ENCODE measurements at regions not wholly inside any gene's neighbourhood (a gene's known extent, or its start where the extent isn't known, plus 50 kb on each side); places are given as distances from the start of the nearest gene placed in this dataset.

GRCh38 chr1:87718241-87718950 lies 389.7 kb downstream of the LMO4 start:
- Histone ChIP-seq H3K9ac (ENCODE audit: low read depth, low read length) (no peak overlapping the region), H3K4me1 (ENCODE audit: control insufficient read depth, insufficient read depth, low read length) (peaks cover 1% of the 10 kb centered on the region), H3K4me3 (ENCODE audit: low read depth, low read length) (no peak overlapping the region), H3K36me3 (ENCODE audit: control insufficient read depth, insufficient read depth, low read length) (no peaks in the 10 kb centered on the region), H3K27me3 (ENCODE audit: control insufficient read depth, insufficient read depth, low read length) (no peaks in the 10 kb centered on the region), H3K9me3 (ENCODE audit: control insufficient read depth, insufficient read depth, low read length) (no peaks in the 10 kb centered on the region)

GRCh38 chr1:87719658-87720057 lies 391.0 kb downstream of the LMO4 start:
- no peaks in the 10 kb centered on the region for H3K27me3 ChIP-seq (ENCODE audit: control insufficient read depth, insufficient read depth, low read length)

GRCh38 chr1:87720561-87720960 lies 391.9 kb downstream of the LMO4 start:
- no peak overlapping the region for H3K9ac ChIP-seq (ENCODE audit: low read depth, low read length)
- H3K4me1 ChIP-seq (ENCODE audit: control insufficient read depth, insufficient read depth, low read length), result peaks cover 8% of the 10 kb centered on the region
- no peaks in the 10 kb centered on the region for H3K27me3 ChIP-seq (ENCODE audit: control insufficient read depth, insufficient read depth, low read length)
- H3K4me3 ChIP-seq (ENCODE audit: low read depth, low read length), result no peak overlapping the region
- no peaks in the 10 kb centered on the region for H3K9me3 ChIP-seq (ENCODE audit: control insufficient read depth, insufficient read depth, low read length)
- no peaks in the 10 kb centered on the region for H3K36me3 ChIP-seq (ENCODE audit: control insufficient read depth, insufficient read depth, low read length)

More at GRCh38 chr1:87719658-87720057, 391.0 kb downstream of the LMO4 start:
- H3K4me1 ChIP-seq (ENCODE audit: control insufficient read depth, insufficient read depth, low read length), result peaks cover 8% of the 10 kb centered on the region
- H3K9ac ChIP-seq (ENCODE audit: low read depth, low read length), result no peak overlapping the region
- no peaks in the 10 kb centered on the region for H3K36me3 ChIP-seq (ENCODE audit: control insufficient read depth, insufficient read depth, low read length)
- H3K4me3 ChIP-seq (ENCODE audit: low read depth, low read length), result no peak overlapping the region
- H3K9me3 ChIP-seq (ENCODE audit: control insufficient read depth, insufficient read depth, low read length), result no peaks in the 10 kb centered on the region

- Histone ChIP-seq H3K4me1 (ENCODE audit: control insufficient read depth, insufficient read depth, low read length) (peaks cover 8% of the 10 kb centered on the region), H3K4me3 (ENCODE audit: low read depth, low read length) (no peak overlapping the region), H3K36me3 (ENCODE audit: control insufficient read depth, insufficient read depth, low read length) (no peaks in the 10 kb centered on the region), H3K9me3 (ENCODE audit: control insufficient read depth, insufficient read depth, low read length) (no peaks in the 10 kb centered on the region), H3K27me3 (ENCODE audit: control insufficient read depth, insufficient read depth, low read length) (no peaks in the 10 kb centered on the region), H3K9ac (ENCODE audit: low read depth, low read length) (no peak overlapping the region)
Measured at GRCh38 chr1:87723193-87723592, 394.5 kb downstream of the LMO4 start.

DNA sequence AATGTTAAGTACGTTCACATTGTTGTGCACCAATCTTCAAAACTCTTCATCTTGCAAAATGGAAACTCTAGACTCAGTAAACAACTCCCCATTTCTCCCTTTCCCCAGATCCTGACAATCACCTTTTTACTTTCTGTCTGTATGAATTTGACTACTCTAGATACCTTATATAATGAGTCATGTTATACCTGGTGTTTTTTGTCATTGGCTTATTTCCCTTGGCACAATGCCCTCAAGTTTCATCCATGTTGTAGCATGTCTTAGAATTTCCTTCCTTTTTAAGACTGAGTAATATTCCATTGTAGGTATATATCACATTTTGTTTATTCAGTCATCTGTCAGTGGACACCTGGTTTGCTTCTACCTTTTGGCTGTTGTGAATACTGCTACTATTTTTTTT lies 399.5 kb downstream of the LMO4 start:
- H3K4me3 ChIP-seq (ENCODE audit: low read depth, low read length), result no peak overlapping the region
- no peaks in the 10 kb centered on the region for H3K27me3 ChIP-seq (ENCODE audit: control insufficient read depth, insufficient read depth, low read length)
- no peak overlapping the region for H3K9ac ChIP-seq (ENCODE audit: low read depth, low read length)
- H3K36me3 ChIP-seq (ENCODE audit: control insufficient read depth, insufficient read depth, low read length), result no peaks in the 10 kb centered on the region
- peaks cover 8% of the 10 kb centered on the region for H3K4me1 ChIP-seq (ENCODE audit: control insufficient read depth, insufficient read depth, low read length)
- H3K9me3 ChIP-seq (ENCODE audit: control insufficient read depth, insufficient read depth, low read length), result no peaks in the 10 kb centered on the region

DNA sequence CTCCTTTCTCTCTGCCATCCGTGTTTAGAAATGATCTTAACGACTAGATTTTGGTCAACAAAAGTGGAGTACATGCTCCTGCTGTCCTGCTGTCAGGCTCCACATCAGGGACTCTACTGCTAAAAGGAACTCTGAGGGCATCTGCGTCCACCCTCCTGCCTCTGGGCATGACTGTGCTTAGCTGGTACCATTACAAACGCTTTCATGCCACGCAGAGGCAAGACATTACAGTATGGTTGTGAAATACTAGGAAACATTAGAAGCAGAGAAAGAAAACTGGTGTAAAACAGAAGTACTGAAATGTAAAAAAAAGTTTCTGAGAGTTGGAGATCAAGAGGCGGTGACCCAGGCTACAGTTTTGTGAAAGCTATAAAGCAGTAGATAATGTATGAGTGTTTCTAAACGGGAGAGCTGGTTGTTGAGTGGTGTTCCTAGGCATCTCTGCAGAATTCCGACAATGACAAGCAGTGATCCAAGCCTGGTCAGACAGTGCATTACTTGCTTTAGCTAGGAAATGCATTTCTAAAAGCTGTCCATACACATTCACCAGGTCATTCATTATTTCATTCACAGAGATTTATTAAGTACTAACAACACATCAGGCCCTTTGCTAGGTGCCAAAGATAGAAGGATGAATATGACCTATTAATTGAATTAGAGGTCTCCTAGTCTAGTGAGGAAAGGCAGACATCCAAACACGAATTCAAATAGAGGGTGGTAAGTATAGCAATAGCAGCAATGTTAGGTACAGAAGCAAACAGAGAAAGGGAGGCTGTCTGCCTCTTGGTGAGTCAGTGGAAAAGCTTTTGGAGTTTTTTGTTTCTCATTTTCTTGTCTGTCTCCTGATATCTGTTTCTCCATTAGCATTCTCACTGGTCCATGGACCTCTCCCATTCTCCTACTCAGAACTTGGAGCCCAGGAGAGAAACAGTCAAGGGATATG lies 401.9 kb downstream of the LMO4 start:
- H3K9ac ChIP-seq (ENCODE audit: low read depth, low read length), result no peak overlapping the region
- H3K36me3 ChIP-seq (ENCODE audit: control insufficient read depth, insufficient read depth, low read length), result no peaks in the 10 kb centered on the region
- H3K9me3 ChIP-seq (ENCODE audit: control insufficient read depth, insufficient read depth, low read length), result no peaks in the 10 kb centered on the region
- no peak overlapping the region for H3K4me3 ChIP-seq (ENCODE audit: low read depth, low read length)
- no peaks in the 10 kb centered on the region for H3K4me1 ChIP-seq (ENCODE audit: control insufficient read depth, insufficient read depth, low read length)
- no peaks in the 10 kb centered on the region for H3K27me3 ChIP-seq (ENCODE audit: control insufficient read depth, insufficient read depth, low read length)

DNA sequence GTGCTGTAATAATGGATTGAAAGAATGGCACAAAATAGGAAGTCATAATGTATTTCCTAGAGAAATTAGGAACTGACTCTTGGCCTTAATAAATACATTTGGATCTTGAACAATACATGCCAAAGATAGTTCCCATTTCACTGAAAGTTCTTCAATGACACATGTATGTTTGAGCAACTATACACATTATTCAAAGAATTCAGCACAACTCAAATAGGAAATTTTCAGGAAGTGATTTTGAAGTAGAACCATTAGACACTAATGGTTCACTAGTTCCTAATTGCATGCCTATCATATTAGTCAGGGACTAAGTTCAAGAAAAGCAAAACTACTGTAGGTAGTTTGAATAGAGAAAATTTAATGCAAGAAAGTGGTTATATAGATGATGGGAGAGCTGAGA lies 404.7 kb downstream of the LMO4 start:
- H3K36me3 ChIP-seq (ENCODE audit: control insufficient read depth, insufficient read depth, low read length), result no peaks in the 10 kb centered on the region
- H3K9ac ChIP-seq (ENCODE audit: low read depth, low read length), result no peak overlapping the region
- no peaks in the 10 kb centered on the region for H3K27me3 ChIP-seq (ENCODE audit: control insufficient read depth, insufficient read depth, low read length)
- H3K4me3 ChIP-seq (ENCODE audit: low read depth, low read length), result no peak overlapping the region
- H3K4me1 ChIP-seq (ENCODE audit: control insufficient read depth, insufficient read depth, low read length), result no peaks in the 10 kb centered on the region
- H3K9me3 ChIP-seq (ENCODE audit: control insufficient read depth, insufficient read depth, low read length), result no peaks in the 10 kb centered on the region

GRCh38 chr1:87735750-87736149 lies 407.1 kb downstream of the LMO4 start:
- Histone ChIP-seq H3K36me3 (ENCODE audit: control insufficient read depth, insufficient read depth, low read length) (no peaks in the 10 kb centered on the region), H3K9ac (ENCODE audit: low read depth, low read length) (no peak overlapping the region), H3K4me3 (ENCODE audit: low read depth, low read length) (no peak overlapping the region), H3K27me3 (ENCODE audit: control insufficient read depth, insufficient read depth, low read length) (no peaks in the 10 kb centered on the region), H3K9me3 (ENCODE audit: control insufficient read depth, insufficient read depth, low read length) (no peaks in the 10 kb centered on the region), H3K4me1 (ENCODE audit: control insufficient read depth, insufficient read depth, low read length) (no peaks in the 10 kb centered on the region)

DNA sequence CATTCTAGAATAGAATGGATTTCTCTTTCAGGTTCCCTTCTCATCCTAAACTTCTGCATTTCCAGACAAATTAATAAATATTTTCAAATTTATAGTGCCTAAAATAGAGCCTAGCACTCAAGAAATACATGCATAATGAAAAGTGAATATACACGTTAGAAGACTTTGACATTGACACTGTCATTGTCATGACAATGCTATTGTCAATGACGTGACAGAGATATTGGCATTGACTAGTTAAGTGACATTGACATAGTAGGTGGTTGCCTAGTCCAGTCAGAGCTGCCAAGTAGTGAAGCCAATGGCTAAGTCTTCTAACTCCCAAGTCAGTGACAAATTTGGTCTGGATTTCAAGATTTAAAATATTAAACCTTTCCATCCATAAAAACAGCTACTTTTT lies 410.5 kb downstream of the LMO4 start:
- H3K9ac ChIP-seq (ENCODE audit: low read depth, low read length), result no peak overlapping the region
- H3K27me3 ChIP-seq (ENCODE audit: control insufficient read depth, insufficient read depth, low read length), result no peaks in the 10 kb centered on the region
- H3K4me3 ChIP-seq (ENCODE audit: low read depth, low read length), result no peak overlapping the region

DNA sequence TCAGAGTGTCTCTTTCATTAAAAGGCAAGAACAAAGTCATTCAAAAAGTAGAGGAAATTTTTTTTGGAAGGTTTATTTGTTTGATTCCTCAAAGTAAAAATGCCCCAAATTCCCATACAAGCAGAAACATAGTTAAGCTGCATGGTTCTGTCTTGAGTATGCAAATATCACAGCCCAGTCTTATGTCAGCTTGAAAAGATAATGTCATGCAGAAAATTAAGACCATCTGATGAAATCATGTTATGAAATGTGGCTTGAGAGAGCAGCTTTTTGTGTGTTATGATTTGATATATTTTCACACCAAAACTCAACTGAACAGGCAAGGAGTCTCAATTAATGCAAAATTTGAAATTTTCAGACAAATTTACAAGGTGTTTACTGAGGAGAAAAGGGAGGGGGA lies 411.0 kb downstream of the LMO4 start:
- Histone ChIP-seq H3K4me3 (ENCODE audit: low read depth, low read length) (no peak overlapping the region), H3K4me1 (ENCODE audit: control insufficient read depth, insufficient read depth, low read length) (peaks cover 3% of the 10 kb centered on the region), H3K36me3 (ENCODE audit: control insufficient read depth, insufficient read depth, low read length) (no peaks in the 10 kb centered on the region), H3K9me3 (ENCODE audit: control insufficient read depth, insufficient read depth, low read length) (no peaks in the 10 kb centered on the region), H3K9ac (ENCODE audit: low read depth, low read length) (no peak overlapping the region), H3K27me3 (ENCODE audit: control insufficient read depth, insufficient read depth, low read length) (no peaks in the 10 kb centered on the region)

More for the DNA sequence above, 410.5 kb downstream of the LMO4 start:
- no peaks in the 10 kb centered on the region for H3K36me3 ChIP-seq (ENCODE audit: control insufficient read depth, insufficient read depth, low read length)
- H3K4me1 ChIP-seq (ENCODE audit: control insufficient read depth, insufficient read depth, low read length), result peaks cover 3% of the 10 kb centered on the region
- H3K9me3 ChIP-seq (ENCODE audit: control insufficient read depth, insufficient read depth, low read length), result no peaks in the 10 kb centered on the region

GRCh38 chr1:87743256-87743655 lies 414.6 kb downstream of the LMO4 start:
- Histone ChIP-seq H3K4me3 (ENCODE audit: low read depth, low read length) (no peak overlapping the region), H3K36me3 (ENCODE audit: control insufficient read depth, insufficient read depth, low read length) (no peaks in the 10 kb centered on the region), H3K27me3 (ENCODE audit: control insufficient read depth, insufficient read depth, low read length) (no peaks in the 10 kb centered on the region), H3K9ac (ENCODE audit: low read depth, low read length) (no peak overlapping the region), H3K4me1 (ENCODE audit: control insufficient read depth, insufficient read depth, low read length) (peaks cover 3% of the 10 kb centered on the region), H3K9me3 (ENCODE audit: control insufficient read depth, insufficient read depth, low read length) (no peaks in the 10 kb centered on the region)

DNA sequence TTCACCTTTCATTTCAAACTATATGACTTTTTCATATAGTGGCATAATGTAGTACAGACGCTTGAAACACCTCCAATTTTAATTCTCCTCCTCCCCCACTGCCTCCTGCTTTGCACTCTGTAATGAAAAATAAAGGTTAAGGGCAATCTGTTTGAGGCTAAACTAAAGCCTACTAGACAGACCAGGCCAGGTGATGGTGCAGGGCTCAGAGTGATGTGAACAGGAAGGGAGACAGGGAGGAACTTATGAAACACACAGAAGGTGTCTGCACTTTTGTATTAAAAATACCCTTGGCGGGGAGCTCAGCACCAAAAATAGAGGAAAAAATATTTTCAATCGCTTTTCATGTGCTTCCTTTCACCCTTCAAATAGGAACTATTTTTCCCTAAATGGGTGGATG lies 415.4 kb downstream of the LMO4 start:
- peaks cover 3% of the 10 kb centered on the region for H3K4me1 ChIP-seq (ENCODE audit: control insufficient read depth, insufficient read depth, low read length)
- no peaks in the 10 kb centered on the region for H3K9me3 ChIP-seq (ENCODE audit: control insufficient read depth, insufficient read depth, low read length)
- H3K36me3 ChIP-seq (ENCODE audit: control insufficient read depth, insufficient read depth, low read length), result no peaks in the 10 kb centered on the region
- H3K4me3 ChIP-seq (ENCODE audit: low read depth, low read length), result no peak overlapping the region
- H3K9ac ChIP-seq (ENCODE audit: low read depth, low read length), result no peak overlapping the region
- H3K27me3 ChIP-seq (ENCODE audit: control insufficient read depth, insufficient read depth, low read length), result no peaks in the 10 kb centered on the region
